IPS-NIHi7 (cell line): ENCODE measurements at regions not wholly inside any gene's neighbourhood (a gene's known extent, or its start where the extent isn't known, plus 50 kb on each side); places are given as distances from the start of the nearest gene placed in this dataset.
"Not testable (repeated sequence)": the region's sequence is repeated elsewhere in the genome, so short reads cannot be mapped to it uniquely, and the experiment has no call there.

Experiments used
- DNase-seq: peaks from one replicate; pipeline ENCODE4 v3.0.0; 2012; ENCODE audit warnings: mixed read lengths; ENCODE audit errors: extremely low spot score

DNA sequence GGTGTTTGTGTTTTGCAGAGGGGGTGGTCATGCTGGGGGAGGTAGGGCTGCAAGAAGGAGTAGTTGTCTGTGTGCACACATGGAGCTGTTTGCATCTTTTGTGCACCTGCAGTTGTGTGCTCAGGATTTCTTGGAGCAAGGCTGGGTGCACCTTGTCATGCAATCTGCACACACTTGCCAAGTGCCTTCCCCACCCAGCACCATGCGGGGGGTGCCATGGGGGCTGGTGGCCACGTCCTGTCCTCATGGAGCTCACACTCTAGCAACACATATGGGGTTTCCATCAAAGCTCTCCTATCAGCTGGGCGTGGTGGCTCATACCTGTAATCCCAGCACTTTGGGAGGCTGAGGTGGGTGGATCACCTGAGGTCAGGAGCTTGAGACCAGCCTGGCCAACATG, 111.6 kb downstream of the CRLF3 start:
- not testable (repeated sequence) for DNase-seq

- not testable (repeated sequence) for DNase-seq
These were observed 112.6 kb downstream of the CRLF3 start for GRCh38 chr17:30711626-30712507.

DNA sequence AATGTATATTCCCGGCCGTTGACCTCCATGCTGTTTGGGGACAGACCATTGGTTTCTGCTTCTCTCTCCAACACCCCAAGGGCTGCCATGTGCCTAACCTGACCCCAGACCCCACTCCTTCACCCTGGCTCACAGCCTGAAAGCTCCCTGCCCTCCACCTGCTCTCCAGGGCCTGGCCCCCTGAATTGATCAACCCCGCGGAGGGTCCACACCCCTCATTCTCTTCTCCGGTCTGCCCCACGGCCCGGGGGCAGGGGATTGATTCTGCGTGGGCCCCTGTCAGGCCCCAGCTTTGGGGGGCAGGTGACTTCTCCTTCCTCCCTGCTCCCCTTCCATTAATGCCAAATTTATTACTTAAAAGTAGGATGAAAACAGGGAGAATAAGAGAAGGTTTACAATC, 113.3 kb downstream of the CRLF3 start:
- not testable (repeated sequence) for DNase-seq

DNA sequence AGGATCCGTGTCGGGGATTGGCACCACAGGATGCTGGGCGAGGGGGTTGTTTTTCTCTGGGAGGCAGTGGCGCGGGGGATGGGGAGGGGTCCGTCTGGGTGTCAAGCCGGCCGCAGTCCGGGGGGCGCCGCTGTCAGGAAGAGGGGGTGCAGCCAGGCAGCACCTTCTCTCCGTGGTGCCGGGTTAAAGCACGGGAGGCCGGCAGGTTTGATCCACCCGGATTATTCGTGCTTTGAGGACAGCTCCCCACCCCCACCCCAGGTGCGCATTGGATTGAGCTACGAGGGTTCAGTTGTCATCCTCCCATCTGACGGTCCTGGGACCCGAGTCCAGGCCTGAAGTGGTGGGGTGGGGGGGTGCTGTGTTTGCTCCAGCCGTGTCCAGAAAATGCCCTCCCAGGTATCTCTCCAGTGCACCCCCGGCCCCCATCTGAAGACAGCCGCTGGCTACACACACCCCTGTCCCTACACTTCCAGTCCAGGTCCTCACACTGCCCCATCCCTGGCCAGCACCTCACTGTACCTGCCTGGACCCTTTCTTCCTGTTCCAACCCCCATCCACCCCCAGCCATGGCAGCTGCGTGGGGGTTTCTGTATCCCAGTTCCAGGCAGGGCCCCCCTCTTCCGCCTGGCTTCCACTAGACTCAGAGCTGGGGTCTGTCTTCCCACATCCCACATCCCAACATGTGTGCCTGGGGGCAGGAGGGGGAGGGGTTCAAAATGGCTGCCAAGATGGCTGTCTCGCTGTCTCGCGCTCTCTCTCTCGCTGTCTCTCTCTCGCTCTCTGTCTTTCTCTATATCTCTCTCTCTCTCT, 114.0 kb downstream of the CRLF3 start:
- DNase-seq = not testable (repeated sequence)

DNA sequence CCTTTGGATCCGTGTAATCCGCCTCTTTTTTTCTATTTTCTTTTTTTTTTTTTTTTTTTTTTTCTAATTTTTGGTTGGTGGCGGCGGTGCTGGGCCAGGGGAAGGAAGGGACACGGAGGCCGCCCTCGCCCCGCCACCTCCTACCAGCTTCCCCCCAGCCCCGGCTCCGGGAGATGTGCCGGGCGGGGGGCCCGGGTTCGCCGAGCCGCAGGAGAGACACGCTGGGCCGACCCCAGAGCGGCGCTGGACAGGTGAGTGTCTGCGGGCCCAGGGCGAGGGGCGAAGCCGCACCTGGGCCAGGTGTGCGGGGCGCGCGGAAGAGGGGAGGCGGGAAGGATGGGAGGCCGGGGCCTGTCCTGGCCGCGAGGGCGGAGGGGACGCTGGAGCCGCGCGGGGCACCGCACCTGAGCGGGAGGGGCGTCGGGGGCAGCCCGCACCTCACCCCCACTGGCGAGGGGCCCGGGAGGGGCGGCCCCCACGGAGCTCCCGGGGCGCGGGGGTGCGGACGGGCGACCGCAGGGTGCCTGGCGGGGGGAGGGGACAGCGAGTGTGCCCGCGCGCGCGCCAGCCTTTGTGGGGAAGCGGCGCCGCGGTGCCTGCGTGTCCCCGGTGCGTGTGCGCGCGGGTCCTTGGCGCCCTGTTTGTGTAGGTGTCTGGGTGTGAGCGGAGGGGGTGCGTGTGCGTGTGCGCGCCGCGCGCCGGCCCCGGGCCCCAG, 114.8 kb downstream of the CRLF3 start:
- DNase-seq = not testable (repeated sequence)

GRCh38 chr17:30709096-30709495, 115.4 kb downstream of the CRLF3 start:
- peak; percentile 12 for DNase-seq

- DNase-seq = peak; percentile 71
These were observed 116.0 kb downstream of the CRLF3 start for GRCh38 chr17:30708241-30709078.

DNA sequence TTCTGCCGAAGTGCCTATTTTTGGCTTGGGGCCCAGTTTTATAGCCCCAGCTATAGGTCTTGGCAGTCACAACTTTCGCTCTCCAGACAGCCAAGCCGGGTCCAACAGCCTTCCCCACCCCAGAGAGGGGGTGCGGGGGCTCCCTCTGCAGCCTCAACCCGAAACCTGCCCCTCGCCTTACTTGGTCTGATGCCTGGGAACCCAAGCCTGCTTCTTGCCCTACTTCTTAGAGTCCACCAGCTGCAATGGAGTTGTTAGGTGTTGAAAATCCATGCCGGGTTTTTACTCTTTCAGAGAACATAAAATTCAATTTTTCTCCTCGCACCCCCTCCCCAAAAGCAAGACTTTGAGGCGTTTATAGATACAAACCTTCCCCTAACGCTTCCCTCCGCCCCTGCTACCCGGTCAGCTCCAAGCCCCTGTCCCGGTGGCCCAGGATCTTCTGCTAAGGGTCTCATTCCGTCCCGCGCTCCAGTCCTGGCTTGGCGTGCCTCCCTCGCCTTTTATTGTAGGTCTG, 116.7 kb downstream of the CRLF3 start:
- DNase-seq = not testable (repeated sequence)

GRCh38 chr17:30706461-30707335, 117.8 kb downstream of the CRLF3 start:
- not testable (repeated sequence) for DNase-seq

- not testable (repeated sequence) for DNase-seq
These were observed 118.5 kb downstream of the CRLF3 start for GRCh38 chr17:30706004-30706403.

DNA sequence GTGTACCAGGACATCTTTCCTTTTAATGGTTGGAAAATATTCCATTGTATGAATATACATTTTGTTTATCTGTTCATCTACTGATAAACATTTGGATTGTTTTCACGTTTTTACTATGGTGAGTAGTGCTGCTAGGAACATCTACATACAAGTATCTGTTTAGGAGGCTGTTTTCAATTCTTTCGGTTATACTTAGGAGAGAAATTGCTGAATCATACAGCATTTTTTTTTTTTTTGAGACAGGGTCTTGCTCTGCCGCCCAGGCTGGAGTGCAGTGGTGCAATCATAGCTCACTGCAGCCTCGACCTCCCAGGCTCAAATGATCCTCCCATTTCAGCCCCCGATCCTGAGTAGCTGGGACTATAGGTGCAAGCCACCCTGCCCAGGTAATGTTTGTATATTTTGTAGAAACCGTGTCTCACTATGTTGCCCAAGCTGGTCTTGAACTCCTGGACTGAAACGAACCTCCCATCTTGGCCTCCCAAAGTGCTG, 122.9 kb downstream of the CRLF3 start:
- DNase-seq = no peak

DNA sequence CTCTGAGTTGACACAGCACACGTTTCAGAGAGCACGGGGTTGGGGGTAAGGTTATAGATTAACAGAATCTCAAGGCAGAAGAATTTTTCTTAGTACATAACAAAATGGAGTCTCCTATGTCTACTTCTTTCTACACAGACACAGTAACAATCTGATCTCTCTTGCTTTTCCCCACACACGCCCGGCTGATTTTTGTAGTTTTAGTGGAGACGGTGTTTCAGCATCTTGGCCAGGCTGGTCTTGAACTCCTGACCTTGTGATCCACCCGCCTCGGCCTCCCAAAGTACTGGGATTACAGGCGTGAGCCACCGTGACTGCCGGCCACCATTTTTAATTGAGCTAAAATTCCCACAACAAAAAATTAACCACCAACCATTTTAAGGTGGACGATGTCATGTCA, 123.7 kb downstream of the CRLF3 start:
- not testable (repeated sequence) for DNase-seq

- DNase-seq = peak; percentile 68
These were observed 126.7 kb downstream of the CRLF3 start for GRCh38 chr17:30697619-30698460.

DNA sequence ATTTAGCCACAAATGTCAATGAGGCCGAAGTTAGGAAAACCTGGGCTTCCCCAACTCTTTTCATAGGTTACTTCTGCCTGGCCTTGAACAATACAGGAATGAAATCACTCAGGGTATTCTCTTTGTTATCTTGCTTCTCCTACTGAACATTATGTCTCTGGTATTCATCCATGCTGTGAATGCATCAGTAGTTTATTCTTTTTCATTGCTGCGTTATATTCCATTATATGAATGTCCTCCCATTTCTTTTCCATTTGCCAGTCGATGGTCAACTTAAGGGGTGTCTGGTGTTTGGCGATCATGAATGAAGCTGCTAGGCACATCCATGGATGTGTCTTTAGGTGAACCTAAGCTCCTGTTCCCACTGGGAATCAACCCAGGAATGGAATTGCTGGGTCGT, 128.3 kb downstream of the CRLF3 start:
- no peak for DNase-seq

- not testable (repeated sequence) for DNase-seq
These were observed 129.2 kb downstream of the CRLF3 start for GRCh38 chr17:30695265-30695811.

DNA sequence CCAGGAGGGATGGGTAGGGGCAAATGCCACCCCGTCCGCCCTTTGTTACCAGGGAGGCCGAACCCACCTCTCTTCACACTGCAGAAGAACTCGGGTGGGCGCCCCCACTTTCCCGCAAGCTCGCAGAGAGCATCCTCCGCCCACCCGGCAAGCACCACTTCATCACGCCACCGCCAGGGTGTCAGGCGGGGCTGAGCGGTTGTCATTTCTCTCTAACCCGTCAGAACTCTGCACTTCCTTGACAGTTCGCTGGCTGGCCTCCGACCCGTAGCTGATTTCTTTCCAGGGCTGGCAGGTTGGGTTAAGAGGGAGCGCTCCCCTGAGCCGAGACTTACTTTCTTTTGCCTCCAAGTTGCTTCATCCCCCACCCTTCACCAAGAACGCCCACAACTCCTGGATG, 130.7 kb downstream of the CRLF3 start:
- DNase-seq = peak; percentile 30

GRCh38 chr17:30689266-30690000, 135.1 kb downstream of the CRLF3 start:
- DNase-seq = not testable (repeated sequence)
